NCI-H1417 (cell line): ENCODE measurements at regions not wholly inside any gene's neighbourhood (a gene's known extent, or its start where the extent isn't known, plus 50 kb on each side); places are given as distances from the start of the nearest gene placed in this dataset.
A peak's percentile ranks its signal among the peaks of the same experiment; 100 is the strongest.
"Not testable (repeated sequence)": the region's sequence is repeated elsewhere in the genome, so short reads cannot be mapped to it uniquely, and the experiment has no call there.

Experiments used
- DNase-seq, 3 experiments: peaks; one replicate each; lab custom pipeline; 2025; lab: John Stamatoyannopoulos, UW

- DNase-seq, result no peak
These were observed 771.7 kb upstream of the PCDH7 start for GRCh38 chr4:29948451-29948850.

- no peak for DNase-seq
These were observed 771.3 kb upstream of the PCDH7 start for GRCh38 chr4:29948858-29949257.

DNA sequence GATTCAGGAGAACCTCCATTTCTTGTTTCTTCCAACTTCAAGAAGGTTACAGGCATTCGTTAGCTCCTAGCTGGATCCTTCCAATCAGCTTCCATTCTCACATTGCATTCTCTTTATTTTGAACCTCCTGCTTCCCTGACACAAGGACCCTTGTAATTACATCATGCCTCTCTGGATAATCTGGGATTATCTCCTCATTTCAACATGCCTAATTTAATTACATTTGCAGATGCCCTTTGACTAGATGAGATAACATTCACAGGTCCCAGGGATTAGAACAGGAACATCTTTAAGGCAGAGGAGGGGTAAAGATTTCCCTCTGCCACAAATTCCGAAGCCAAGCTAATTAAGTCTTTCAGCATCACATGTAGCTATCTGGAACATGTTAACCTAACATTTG is 753.8 kb upstream of the PCDH7 start:
- no peak for DNase-seq

DNA sequence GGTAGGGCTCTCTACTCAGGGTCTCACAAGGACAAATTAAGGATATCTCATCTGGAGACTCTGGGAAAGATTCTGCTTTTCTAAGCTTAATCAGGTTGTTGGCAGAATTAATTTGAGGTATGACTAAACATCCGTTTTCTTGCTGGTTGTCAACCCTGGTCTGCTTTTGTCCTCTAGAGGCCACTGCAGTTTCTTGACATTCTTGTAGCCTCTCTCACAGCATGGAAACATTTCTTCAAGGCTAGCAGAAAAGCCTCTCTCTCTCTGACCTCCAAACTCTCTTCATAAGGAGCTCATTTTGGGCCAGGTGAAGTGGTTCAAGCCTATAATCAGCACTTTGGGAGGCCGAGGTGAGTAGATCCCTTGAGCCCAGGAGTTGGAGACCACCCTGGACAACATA is 749.5 kb upstream of the PCDH7 start:
- DNase-seq, result peak in 1 of 3 experiments; percentile 5

GRCh38 chr4:29972121-29972520 is 748.0 kb upstream of the PCDH7 start:
- no peak for DNase-seq

DNA sequence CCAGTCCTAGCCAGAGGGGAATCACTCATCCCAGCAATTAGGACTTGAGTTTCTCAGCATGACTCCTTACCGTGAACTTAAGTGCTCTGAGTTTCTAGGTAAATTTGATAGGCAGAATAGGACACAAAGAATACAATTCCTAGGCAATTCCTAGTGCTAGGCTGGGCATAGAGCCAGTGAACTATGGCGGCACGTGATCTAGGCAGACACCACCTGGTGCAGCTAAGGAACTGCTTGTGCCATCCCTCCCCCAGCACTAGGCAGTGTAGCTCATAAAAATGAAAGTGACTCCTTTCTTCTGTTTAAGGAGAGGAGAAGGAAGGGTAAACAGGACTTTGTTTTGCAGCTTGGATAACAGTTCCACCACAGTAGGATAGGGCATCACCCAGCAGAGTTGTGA is 736.3 kb upstream of the PCDH7 start:
- peak in 1 of 3 experiments; percentile 26 for DNase-seq

DNA sequence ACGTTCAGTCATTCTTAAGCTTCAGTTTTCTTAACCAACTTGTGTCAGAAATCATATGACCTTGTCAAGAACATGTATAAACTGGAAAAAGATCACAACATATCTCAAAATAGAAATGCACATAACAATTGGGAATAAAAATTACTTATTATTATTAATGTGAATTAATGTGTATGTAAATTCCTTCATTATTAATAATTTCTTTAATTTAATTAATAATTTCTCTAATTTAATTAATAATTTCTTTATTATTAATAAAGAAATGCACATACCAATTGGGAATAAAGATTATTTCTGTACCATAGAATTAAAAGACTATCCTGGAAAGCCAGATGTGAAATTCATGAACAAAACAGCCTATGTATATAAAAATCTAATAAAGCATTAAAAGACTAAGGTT is 718.5 kb upstream of the PCDH7 start:
- DNase-seq, result no peak

DNA sequence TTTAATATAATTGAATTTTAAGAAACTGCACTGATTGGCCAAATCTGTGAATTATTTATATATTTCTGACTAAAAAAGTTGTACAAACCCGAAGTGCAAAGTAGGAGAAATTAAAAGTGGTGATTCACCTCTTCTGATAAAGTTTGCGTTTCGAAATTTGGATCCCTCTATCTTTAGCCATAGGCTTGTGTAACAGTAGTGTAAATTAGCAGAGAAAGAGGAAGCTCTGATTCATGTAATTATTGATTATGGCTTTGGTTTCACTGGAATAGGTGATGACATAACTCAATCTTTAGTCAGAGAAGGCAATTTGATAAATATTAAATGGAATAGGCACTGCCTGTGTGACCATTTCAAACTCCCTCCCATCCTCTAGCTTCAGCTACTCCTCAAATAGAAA is 717.8 kb upstream of the PCDH7 start:
- no peak for DNase-seq

GRCh38 chr4:30005995-30006394 is 714.2 kb upstream of the PCDH7 start:
- no peak for DNase-seq

GRCh38 chr4:30024526-30024925 is 695.6 kb upstream of the PCDH7 start:
- DNase-seq, result no peak

- DNase-seq, result peak in 1 of 3 experiments; percentile 4
These were observed 691.3 kb upstream of the PCDH7 start for GRCh38 chr4:30028826-30029225.

DNA sequence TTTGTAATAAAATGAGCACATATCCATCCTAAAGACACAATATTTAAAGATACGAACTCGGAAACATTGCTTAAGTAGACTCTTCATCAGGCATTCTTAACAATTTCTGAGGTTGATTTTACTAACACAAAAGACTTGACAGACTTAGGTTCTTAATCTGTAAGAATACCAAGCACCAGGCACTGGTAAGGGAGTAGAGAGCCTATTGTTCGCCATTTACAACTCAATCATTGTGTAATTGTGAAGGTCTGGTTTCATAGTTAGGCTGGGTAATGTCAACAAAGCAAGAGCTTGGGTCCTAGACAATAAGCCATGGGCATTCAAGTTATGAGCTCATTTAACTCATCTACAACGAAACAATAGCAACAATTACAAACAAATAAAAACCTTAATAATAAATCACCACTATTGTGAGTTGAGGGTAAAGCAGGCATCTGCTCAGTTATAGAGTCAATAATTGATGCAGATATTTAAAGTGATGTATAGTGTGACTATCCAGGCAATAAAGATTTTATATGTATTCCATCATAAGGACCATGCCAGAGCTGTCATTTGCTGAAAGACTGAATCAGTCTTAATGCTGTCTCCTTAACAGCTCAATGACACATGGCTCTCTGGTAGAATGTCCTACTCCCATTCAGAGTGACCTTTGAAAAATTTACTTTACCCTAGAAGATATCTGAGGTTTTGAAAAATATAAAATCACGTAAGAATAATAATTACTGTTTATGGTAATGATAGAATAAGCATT is 664.0 kb upstream of the PCDH7 start:
- DNase-seq, result peak in 1 of 3 experiments; percentile 44

- DNase-seq, result peak in 2 of 3 experiments; percentile 14 to 65
These were observed 651.9 kb upstream of the PCDH7 start for GRCh38 chr4:30068234-30068633.

GRCh38 chr4:30073011-30073710 is 647.0 kb upstream of the PCDH7 start:
- no peak for DNase-seq

DNA sequence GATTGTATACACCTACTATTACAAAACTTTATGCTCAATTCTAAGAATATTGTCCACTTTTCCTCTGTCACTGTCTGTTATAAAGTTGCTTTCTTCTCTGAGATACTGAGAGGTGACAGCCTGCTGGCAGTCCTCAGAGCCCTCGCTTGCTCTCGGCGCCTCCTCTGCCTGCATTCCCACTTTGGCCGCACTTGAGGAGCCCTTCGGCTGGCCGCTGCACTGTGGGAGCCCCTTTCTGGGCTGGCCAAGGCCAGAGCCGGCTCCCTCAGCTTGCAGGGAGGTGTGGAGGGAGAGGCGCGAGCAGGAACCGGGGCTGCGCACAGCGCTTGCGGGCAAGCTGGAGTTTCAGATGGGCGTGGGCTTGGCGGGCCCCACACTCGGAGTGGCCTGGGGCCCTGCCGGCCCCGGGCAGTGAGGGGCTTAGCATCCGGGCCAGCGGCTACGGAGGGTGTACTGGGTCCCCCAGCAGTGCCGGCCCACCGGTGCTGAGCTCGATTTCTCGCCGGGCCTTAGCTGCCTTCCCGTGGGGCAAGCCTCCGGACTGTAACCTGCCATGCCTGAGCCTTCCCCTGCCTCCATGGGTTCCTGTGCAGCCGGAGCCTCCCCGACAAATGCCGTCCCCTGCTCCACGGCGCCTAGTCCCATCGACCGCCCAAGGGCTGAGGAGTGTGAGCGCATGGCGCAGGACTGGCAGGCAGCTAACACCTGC is 627.6 kb upstream of the PCDH7 start:
- DNase-seq, result not testable (repeated sequence)

- DNase-seq, result no peak
These were observed 625.3 kb upstream of the PCDH7 start for GRCh38 chr4:30094887-30095286.

GRCh38 chr4:30103455-30103854 is 616.7 kb upstream of the PCDH7 start:
- DNase-seq, result no peak

DNA sequence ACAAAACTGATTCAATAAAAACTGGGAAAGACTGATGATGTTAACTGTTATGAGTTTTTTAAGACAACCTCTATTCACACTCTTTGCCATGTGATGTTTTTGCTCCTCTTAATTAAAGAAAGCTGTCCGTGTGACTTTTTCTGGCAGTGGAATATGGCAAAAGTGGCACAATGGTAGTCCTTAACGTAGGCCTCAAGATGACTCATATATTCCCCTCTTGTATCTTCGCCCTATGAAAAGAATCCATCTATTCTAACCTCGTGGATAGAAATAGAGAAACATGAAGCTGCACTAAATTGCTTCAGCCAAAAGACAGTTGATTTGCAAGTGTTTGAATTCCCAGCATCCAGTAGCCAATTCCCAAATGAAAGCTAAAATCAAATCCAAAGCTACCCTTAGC is 603.8 kb upstream of the PCDH7 start:
- no peak for DNase-seq

- DNase-seq, result peak in 1 of 3 experiments; percentile 50
These were observed 602.7 kb upstream of the PCDH7 start for GRCh38 chr4:30117433-30117832.

DNA sequence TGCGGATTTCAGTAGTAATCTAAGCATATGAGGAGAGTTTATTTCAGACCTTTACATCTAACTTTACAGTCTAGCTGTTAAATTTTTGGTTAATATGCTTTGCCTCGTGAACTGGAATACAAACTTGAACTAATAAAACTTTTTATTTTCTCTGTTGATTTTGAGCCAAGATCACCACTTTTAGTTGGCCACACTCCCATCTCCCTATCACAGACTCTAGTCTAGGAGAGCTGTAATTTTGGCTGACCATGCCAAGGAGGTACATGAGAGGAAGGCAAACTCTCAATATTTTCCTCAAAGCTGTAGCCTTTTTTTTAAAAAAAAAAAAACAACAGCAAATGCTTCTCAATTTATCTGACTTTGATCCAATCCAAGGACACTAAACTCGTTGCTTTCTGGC is 597.5 kb upstream of the PCDH7 start:
- no peak for DNase-seq

GRCh38 chr4:30124621-30125020 is 595.5 kb upstream of the PCDH7 start:
- not testable (repeated sequence) for DNase-seq

- DNase-seq, result no peak
These were observed 594.3 kb upstream of the PCDH7 start for GRCh38 chr4:30125868-30126267.

DNA sequence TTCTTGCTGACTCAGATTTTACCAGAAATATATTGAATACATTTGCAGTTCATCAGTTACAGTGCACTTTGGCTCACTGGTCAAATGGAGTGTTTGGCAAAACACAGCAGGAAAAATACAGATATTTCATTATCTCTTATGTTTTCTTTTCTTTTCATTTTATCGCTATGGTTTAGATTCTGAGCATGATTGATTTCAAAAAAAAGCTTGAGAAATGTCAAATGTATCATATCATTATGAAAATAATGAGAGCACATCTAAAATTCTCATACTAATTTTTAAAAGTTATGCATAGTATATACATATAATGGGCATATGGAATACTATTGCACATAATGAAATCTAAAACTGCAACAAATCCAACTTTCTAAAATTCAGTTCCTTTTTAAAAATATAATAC is 593.8 kb upstream of the PCDH7 start:
- no peak for DNase-seq
